Neural progenitor cell (in vitro differentiated cells): ENCODE measurements at regions not wholly inside any gene's neighbourhood (a gene's known extent, or its start where the extent isn't known, plus 50 kb on each side); places are given as distances from the start of the nearest gene placed in this dataset.

ENCODE experiments used
- DNase-seq: peaks from one replicate; pipeline ENCODE4 v3.0.0-alpha.2; 2016; ENCODE audit warnings: low spot score
- H2AFZ ChIP-seq: fragments of 200-600 bp; sonication (generic); replicated peaks from 2 replicates; pipeline ENCODE4 v1.6.1; 2016; ENCODE audit warnings: antibody characterized with exemption
- H3F3A ChIP-seq: fragments of 200-600 bp; sonication (generic); 2 replicates; pipeline ENCODE4 v1.6.1; 2016; ENCODE audit warnings: antibody characterized with exemption, low read depth
- H3K27ac ChIP-seq: fragments of 200-600 bp; sonication (generic); 2 replicates; pipeline ENCODE4 v1.5.1; 2016; ENCODE audit warnings: mild to moderate bottlenecking
- H3K27me3 ChIP-seq: fragments of 200-600 bp; sonication (generic); 2 replicates; pipeline ENCODE4 v1.6.1; 2016; ENCODE audit warnings: mild to moderate bottlenecking, moderate library complexity
- H3K36me3 ChIP-seq: fragments of 200-600 bp; sonication (generic); 2 replicates; pipeline ENCODE4 v1.5.1; 2016
- H3K4me1 ChIP-seq: fragments of 200-600 bp; sonication (generic); 2 replicates; pipeline ENCODE4 v1.6.1; 2016; ENCODE audit warnings: mixed run types
- H3K4me2 ChIP-seq: fragments of 200-600 bp; sonication (generic); 2 replicates; pipeline ENCODE4 v1.6.1; 2016
- H3K4me3 ChIP-seq: fragments of 200-600 bp; sonication (generic); 2 replicates; pipeline ENCODE4 v1.5.1; 2016
- H3K79me2 ChIP-seq: fragments of 200-600 bp; sonication (generic); 2 replicates; pipeline ENCODE4 v1.6.1; 2016; ENCODE audit warnings: low read depth
- H3K9ac ChIP-seq: fragments of 200-600 bp; sonication (generic); 2 replicates; pipeline ENCODE4 v1.6.1; 2016
- H3K9me3 ChIP-seq: fragments of 200-600 bp; sonication (generic); 2 replicates; pipeline ENCODE4 v1.5.1; 2016; ENCODE audit warnings: low read depth
- H4K20me1 ChIP-seq: fragments of 200-600 bp; sonication (generic); 2 replicates; pipeline ENCODE4 v1.6.1; 2016; ENCODE audit warnings: low read depth
- H3K27ac Mint-ChIP-seq: 3 replicates; pipeline ENCODE4 v1.8.0; 2021; ENCODE audit warnings: mixed read lengths
- H3K27me3 Mint-ChIP-seq: 2 replicates; pipeline ENCODE4 v1.8.0; 2022; ENCODE audit warnings: low read depth, mild to moderate bottlenecking, inconsistent platforms, moderate library complexity, mixed read lengths; ENCODE audit not compliant: insufficient read depth
- H3K36me3 Mint-ChIP-seq: 3 replicates; pipeline ENCODE4 v1.8.0; 2021; ENCODE audit warnings: mixed read lengths
- H3K4me1 Mint-ChIP-seq: 3 replicates; pipeline ENCODE4 v1.8.0; 2021; ENCODE audit warnings: mixed read lengths
- H3K4me3 Mint-ChIP-seq: 3 replicates; pipeline ENCODE4 v1.8.0; 2021; ENCODE audit warnings: mild to moderate bottlenecking, moderate library complexity, mixed read lengths
- H3K9me3 Mint-ChIP-seq: 3 replicates; pipeline ENCODE4 v1.8.0; 2020; ENCODE audit warnings: mixed read lengths
- EZH2 ChIP-seq: fragments of 200-600 bp; sonication (generic); IDR thresholded peaks from 2 replicates; pipeline ENCODE4 v1.6.1; 2017; ENCODE audit warnings: antibody characterized with exemption, mild to moderate bottlenecking, moderate library complexity
- EZH2phosphoT487 ChIP-seq: fragments of 200-600 bp; sonication (generic); IDR thresholded peaks from 2 replicates; pipeline ENCODE4 v1.6.1; 2017; ENCODE audit warnings: antibody characterized with exemption
- TF ChIP-seq, protein P1 (sequence below): fragments of 200-600 bp; sonication (generic); IDR thresholded peaks from 2 replicates; pipeline ENCODE4 v1.5.1; 2017; ENCODE audit warnings: antibody characterized with exemption, mild to moderate bottlenecking

DNA sequence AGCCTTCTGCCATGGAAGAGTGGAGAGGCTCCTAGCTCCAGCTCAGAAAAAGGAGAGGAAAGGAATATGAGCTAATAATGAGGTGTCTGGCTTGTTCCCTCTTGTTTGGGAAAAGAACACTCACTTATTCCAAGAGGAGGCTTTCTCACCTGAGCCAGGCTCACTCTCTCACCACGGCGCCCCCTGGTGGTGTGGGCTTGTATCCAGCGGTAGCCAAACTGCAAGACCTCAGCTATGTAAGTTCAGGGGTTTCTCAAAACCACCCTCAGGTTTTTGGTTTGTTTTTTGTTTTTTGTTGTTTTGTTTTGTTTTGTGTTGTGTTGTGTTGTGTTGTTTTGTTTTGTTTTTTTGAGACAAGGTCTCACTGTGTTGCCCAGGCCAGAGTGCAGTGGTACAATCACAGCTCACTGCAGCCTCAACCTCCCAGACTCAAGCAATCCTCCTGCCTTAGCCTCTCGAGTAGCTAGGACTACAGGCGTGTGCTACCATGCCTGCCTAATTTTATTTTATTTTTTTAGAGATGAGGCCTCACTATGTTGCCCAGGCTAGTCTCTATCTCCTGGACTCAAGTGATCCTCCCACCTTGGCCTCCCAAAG, 124.0 kb downstream of the TMEM130 start:
- Histone ChIP-seq H3K4me2 (no peak overlapping the region), H3K9me3 (no peaks in the 10 kb centered on the region), H3K9ac (no peak overlapping the region), H3K36me3 (no peaks in the 10 kb centered on the region), H3F3A (no peaks in the 10 kb centered on the region), H4K20me1 (no peaks in the 10 kb centered on the region), H3K27ac (no peak overlapping the region), H3K4me3 (no peak overlapping the region), H3K27me3 (no peaks in the 10 kb centered on the region), H2AFZ (peak overlapping the region; percentile 64), H3K79me2 (no peaks in the 10 kb centered on the region), H3K4me1 (no peaks in the 10 kb centered on the region)
- TF ChIP-seq, protein P1, sequence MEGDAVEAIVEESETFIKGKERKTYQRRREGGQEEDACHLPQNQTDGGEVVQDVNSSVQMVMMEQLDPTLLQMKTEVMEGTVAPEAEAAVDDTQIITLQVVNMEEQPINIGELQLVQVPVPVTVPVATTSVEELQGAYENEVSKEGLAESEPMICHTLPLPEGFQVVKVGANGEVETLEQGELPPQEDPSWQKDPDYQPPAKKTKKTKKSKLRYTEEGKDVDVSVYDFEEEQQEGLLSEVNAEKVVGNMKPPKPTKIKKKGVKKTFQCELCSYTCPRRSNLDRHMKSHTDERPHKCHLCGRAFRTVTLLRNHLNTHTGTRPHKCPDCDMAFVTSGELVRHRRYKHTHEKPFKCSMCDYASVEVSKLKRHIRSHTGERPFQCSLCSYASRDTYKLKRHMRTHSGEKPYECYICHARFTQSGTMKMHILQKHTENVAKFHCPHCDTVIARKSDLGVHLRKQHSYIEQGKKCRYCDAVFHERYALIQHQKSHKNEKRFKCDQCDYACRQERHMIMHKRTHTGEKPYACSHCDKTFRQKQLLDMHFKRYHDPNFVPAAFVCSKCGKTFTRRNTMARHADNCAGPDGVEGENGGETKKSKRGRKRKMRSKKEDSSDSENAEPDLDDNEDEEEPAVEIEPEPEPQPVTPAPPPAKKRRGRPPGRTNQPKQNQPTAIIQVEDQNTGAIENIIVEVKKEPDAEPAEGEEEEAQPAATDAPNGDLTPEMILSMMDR, result peak; percentile 92
- no peak for TF ChIP-seq EZH2phosphoT487
- H3K36me3 Mint-ChIP-seq, result no peaks in the 10 kb centered on the region
- peaks cover 8% of the 10 kb centered on the region for H3K27me3 Mint-ChIP-seq
- peak overlapping the region; percentile 66 for H3K27ac Mint-ChIP-seq
- peak; percentile 89 for DNase-seq
- no peaks in the 10 kb centered on the region for H3K9me3 Mint-ChIP-seq
- peaks cover 2% of the 10 kb centered on the region for H3K4me1 Mint-ChIP-seq
- no peak overlapping the region for H3K4me3 Mint-ChIP-seq

DNA sequence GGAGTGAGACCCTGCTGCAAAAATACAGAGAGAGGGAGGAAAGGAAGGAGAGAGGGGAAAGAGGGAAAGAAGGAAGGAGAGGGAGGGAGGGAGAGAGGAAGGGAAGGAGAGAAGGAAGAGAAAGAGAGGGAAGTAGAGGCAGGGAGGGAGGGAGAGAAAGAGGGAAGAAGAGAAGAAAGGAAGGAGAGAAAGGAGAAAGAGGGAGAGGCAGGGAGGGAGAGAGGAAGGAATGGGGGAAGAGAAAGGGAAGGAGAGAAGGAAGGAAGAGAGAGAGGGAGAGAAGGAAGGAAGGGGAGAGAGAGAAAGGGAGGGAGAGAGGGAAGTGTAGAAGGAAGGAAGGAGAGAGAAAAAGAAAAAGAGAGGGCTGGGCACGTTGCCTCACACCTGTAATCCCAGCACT, 121.7 kb downstream of the TMEM130 start:
- Histone ChIP-seq H3K27me3 (no peaks in the 10 kb centered on the region), H3K9ac (no peak overlapping the region), H3K4me1 (no peaks in the 10 kb centered on the region), H3F3A (no peaks in the 10 kb centered on the region), H3K9me3 (no peaks in the 10 kb centered on the region), H4K20me1 (no peaks in the 10 kb centered on the region), H3K36me3 (no peaks in the 10 kb centered on the region), H3K79me2 (no peaks in the 10 kb centered on the region), H3K4me2 (no peak overlapping the region), H3K27ac (no peak overlapping the region), H3K4me3 (no peak overlapping the region), H2AFZ (no peak overlapping the region)
- Mint-ChIP-seq H3K27me3 (peaks cover 5% of the 10 kb centered on the region), H3K36me3 (no peaks in the 10 kb centered on the region), H3K4me1 (no peaks in the 10 kb centered on the region), H3K27ac (no peak overlapping the region), H3K9me3 (no peaks in the 10 kb centered on the region), H3K4me3 (no peak overlapping the region)
- TF ChIP-seq, protein P1, result no peak
- TF ChIP-seq EZH2phosphoT487 (no peak), EZH2 (no peak)
- DNase-seq, result no peak

DNA sequence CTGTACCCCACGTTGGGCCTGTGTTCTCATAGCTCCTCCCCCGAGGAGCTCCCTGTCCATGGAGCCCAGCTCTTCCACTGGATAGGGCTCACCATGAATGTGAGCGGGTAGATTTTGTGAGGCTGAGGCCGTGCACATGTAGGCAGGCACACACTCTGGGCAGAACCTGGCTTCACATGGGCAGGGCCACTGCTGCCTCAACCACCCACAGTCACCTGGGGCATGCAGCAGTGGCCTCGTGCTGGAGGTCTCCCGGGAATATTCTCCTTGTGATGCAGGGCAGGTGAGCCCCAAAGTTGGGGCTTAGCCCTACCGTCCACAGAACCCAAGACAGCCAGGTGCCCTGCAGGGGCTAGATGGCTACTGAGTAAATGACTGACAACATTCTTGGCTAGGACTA, 116.6 kb downstream of the TMEM130 start:
- Histone ChIP-seq H3K27me3 (no peaks in the 10 kb centered on the region), H4K20me1 (no peaks in the 10 kb centered on the region), H3F3A (peaks cover 8% of the 10 kb centered on the region), H3K4me2 (no peak overlapping the region), H3K9ac (no peak overlapping the region), H3K9me3 (no peaks in the 10 kb centered on the region), H3K36me3 (no peaks in the 10 kb centered on the region), H3K79me2 (no peaks in the 10 kb centered on the region), H3K27ac (no peak overlapping the region), H3K4me1 (no peaks in the 10 kb centered on the region), H3K4me3 (no peak overlapping the region), H2AFZ (no peak overlapping the region)
- Mint-ChIP-seq H3K36me3 (no peaks in the 10 kb centered on the region), H3K9me3 (no peaks in the 10 kb centered on the region), H3K4me3 (no peak overlapping the region), H3K27ac (no peak overlapping the region), H3K4me1 (peaks cover 5% of the 10 kb centered on the region), H3K27me3 (peaks cover 2% of the 10 kb centered on the region)
- TF ChIP-seq, protein P1, result no peak
- TF ChIP-seq EZH2 (no peak), EZH2phosphoT487 (no peak)
- no peak for DNase-seq
